ENCODE measurements at regions not wholly inside any gene's neighbourhood (a gene's known extent, or its start where the extent isn't known, plus 50 kb on each side); places are given as distances from the start of the nearest gene placed in this dataset.

GRCh38 chr18:38460657-38461056 lies 895.1 kb upstream of the CELF4 start:
- Histone ChIP-seq H3K4me2 (no peak overlapping the region), H4K20me1 (replicated peaks; ENCODE audit: insufficient read depth) (no peaks in the 10 kb centered on the region), H3K4me3 (no peak overlapping the region), H3K4me1 (ENCODE audit: insufficient read depth) (no peaks in the 10 kb centered on the region), H3K36me3 (ENCODE audit: insufficient read depth) (no peaks in the 10 kb centered on the region), H3K27ac (ENCODE audit: low read depth) (no peak overlapping the region), H3K9me2 (ENCODE audit: insufficient read depth) (peaks cover 4% of the 10 kb centered on the region; the same call in 1 of the 2 replicates), H3K79me2 (replicated peaks; ENCODE audit: insufficient read depth) (no peaks in the 10 kb centered on the region), H2AFZ (no peak overlapping the region), H3K27me3 (ENCODE audit: insufficient read depth) (no peaks in the 10 kb centered on the region), H3F3A (replicated peaks; ENCODE audit: low read depth) (no peaks in the 10 kb centered on the region)
- Mint-ChIP-seq H3K4me1 (no peaks in the 10 kb centered on the region), H3K27me3 (ENCODE audit: insufficient read depth, low read depth, poor library complexity) (no peaks in the 10 kb centered on the region), H3K27ac (no peak overlapping the region), H3K36me3 (ENCODE audit: low read depth) (no peaks in the 10 kb centered on the region), H3K9me3 (no peaks in the 10 kb centered on the region; the same call in 1 of the 3 replicates), H3K4me3 (no peak overlapping the region)
- ATAC-seq: no peak
- DNase-seq (ENCODE audit: low spot score): no peak
- TF ChIP-seq STAT1 (IDR thresholded peaks at IDR 0.05; ENCODE audit: unreplicated experiment): no peak
- no peak for TF ChIP-seq ZNF331 (CRISPR knock-in tag; IDR thresholded peaks at IDR 0.05; ENCODE audit: low read depth)
- TF ChIP-seq EZH2phosphoT487 (IDR thresholded peaks at IDR 0.05; ENCODE audit: unreplicated experiment): no peak
- TF ChIP-seq JUNB (IDR thresholded peaks at IDR 0.05; ENCODE audit: unreplicated experiment): no peak
- TF ChIP-seq CREB1 (CRISPR knock-in tag; IDR thresholded peaks at IDR 0.05; ENCODE audit: low read depth): no peak
- no peak for TF ChIP-seq EZH2 (IDR thresholded peaks at IDR 0.05; ENCODE audit: low read depth, unreplicated experiment)
- TF ChIP-seq CTCF (conservative IDR thresholded peaks at IDR 0.05; ENCODE audit: low read depth in 2 of 2): no peak
- TF ChIP-seq POLR2AphosphoS5 (IDR thresholded peaks at IDR 0.05; ENCODE audit: low read depth): no peak
- TF ChIP-seq ZNF114 (CRISPR knock-in tag; IDR thresholded peaks at IDR 0.05): no peak
- no peak for TF ChIP-seq NANOG (IDR thresholded peaks at IDR 0.05; ENCODE audit: borderline replicate concordance)
- no peak for TF ChIP-seq ZNF462 (CRISPR knock-in tag; IDR thresholded peaks at IDR 0.05)

All from GM23338 (cell line).